HG02642 (cell line): ENCODE measurements at regions not wholly inside any gene's neighbourhood (a gene's known extent, or its start where the extent isn't known, plus 50 kb on each side); places are given as distances from the start of the nearest gene placed in this dataset.
"Not testable (repeated sequence)": the region's sequence is repeated elsewhere in the genome, so short reads cannot be mapped to it uniquely, and the experiment has no call there.

Experiments
- ATAC-seq: cut with Tn5 transposase; IDR thresholded peaks from one replicate; pipeline ENCODE4 v1.9.1; 2021; ENCODE audit warnings: mild to moderate bottlenecking; ENCODE audit not compliant: unreplicated experiment, poor library complexity

DNA sequence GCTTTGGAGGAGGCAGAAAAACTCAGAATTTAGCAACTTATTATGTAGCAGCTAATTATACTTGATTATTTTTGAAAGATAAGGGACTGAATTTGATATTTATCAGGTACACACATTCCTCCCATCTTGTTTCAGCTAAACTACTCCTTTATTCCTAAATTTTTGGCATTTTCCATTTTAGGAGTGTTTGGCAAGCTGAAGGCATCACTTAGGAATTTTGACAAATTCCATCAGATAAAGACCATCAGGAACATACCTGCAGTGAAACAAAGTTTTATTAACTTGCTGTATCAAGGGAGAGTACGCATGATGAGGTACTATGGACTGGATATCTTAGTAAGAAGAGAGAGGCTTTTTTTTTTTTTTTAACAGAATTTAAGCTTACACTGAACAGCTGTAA is 1092.2 kb downstream of the PLA2G4A start:
- no peak for ATAC-seq

DNA sequence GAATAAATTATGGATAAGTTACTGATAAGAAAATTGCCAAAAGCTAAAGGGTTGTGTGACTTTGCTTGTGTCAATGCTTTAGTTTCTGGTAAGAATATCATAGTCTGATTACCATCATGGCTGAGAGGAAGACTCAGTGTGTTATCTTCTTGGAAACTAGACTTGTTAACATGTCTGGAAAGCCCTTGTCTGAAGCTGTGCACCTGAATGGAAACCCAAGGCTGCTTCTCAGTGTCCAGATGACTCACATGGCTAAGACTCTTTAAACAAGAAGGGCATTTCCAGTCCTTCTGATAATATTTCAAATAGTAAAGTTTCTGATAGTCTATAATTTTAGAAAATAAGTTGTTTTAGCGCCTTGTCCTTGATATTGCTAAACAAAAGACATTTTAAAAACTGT is 1092.7 kb downstream of the PLA2G4A start:
- ATAC-seq: no peak

DNA sequence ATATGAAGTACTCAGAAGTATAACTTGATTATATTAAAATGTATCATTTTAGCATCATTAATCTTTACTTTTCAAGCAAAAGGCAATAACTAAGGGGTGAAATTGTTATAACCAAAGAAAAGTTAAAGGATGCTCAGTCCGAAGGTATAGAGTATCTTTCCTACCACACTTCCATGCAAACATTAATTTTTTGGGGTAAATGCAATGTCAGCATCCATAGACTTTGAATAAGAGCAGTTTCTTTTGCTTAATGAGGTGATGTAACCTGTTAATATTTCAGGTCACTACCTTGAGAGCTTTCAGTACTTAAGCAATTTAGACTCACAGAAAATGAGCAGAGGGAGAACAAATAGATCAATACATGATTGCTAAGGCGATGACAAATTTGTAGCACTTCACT is 1093.5 kb downstream of the PLA2G4A start:
- no peak for ATAC-seq

DNA sequence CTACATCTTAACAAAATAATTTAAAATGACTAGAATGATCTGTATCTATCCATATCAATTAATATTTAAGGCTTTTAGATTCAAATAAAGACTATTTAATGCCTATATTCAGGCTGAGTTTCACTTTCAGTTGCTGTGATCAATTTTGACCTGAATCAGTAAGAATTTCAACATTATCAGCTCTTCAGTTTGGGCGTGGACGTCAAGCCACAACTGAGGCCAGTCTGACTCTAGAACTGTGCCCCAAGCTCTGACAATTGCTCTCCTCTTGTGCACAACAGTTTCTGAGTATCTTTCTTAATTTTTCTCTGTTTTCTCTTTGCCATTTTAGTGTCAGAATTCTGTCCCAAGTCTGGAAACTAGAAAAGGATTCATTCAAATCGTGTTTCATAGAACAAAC is 1095.5 kb downstream of the PLA2G4A start:
- no peak for ATAC-seq

DNA sequence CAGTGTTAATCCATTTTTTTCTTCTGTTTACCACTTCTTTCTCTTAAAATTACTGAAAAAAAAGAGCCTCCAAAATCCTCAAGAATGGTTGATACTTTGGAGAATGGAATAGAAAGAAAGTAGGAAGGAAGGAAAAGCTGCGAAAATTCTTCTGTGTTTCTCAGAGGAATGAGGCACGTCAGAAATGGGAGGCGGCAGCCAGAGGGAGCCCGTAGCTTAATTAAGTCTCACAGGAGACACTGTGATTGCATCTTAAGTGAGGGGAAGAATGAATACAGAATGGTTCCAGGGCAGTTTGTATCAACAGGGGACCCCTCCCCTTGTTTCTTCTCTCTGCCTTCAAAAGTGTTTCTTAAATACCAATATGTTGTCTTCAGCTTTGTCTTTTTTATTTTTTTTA is 1099.5 kb downstream of the PLA2G4A start:
- peak; percentile 51 for ATAC-seq

DNA sequence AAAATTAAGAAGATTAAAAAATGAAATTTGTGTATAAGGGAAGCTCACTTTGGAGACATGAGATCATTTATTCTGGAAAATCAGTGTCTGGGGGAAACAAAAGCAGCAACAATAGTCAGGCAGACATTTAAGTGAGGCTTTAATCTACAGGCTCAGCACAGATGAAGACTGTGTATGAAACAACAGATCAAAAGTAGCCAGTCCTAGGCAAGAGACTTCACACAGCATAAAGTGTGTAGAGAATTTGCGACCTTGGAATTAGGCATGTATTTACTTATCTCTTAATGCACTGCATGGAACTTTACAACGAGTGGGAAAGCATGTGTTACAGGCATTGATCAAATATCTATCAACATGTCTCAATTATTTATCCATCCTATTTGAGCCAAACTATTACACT is 1099.9 kb downstream of the PLA2G4A start:
- no peak for ATAC-seq

DNA sequence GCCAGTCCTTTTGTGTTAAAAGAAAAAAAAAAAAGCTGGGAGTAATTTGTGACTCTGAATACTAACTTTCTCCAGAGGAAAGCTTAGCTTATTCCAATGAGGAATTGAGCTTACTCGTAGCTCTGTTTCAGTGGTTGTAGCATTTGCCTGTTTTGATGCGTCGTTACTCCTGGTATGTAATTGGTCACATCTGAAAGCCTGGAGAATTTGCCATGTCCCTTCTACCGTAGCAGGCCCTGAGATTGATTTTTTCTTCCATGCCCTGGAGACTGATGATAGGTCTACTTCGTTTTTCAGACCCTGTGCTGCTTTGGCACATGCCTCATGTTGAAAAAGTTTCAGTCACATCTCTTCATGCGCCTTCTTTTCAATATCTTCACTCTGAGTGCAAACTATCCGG is 1103.0 kb downstream of the PLA2G4A start:
- ATAC-seq: no peak

DNA sequence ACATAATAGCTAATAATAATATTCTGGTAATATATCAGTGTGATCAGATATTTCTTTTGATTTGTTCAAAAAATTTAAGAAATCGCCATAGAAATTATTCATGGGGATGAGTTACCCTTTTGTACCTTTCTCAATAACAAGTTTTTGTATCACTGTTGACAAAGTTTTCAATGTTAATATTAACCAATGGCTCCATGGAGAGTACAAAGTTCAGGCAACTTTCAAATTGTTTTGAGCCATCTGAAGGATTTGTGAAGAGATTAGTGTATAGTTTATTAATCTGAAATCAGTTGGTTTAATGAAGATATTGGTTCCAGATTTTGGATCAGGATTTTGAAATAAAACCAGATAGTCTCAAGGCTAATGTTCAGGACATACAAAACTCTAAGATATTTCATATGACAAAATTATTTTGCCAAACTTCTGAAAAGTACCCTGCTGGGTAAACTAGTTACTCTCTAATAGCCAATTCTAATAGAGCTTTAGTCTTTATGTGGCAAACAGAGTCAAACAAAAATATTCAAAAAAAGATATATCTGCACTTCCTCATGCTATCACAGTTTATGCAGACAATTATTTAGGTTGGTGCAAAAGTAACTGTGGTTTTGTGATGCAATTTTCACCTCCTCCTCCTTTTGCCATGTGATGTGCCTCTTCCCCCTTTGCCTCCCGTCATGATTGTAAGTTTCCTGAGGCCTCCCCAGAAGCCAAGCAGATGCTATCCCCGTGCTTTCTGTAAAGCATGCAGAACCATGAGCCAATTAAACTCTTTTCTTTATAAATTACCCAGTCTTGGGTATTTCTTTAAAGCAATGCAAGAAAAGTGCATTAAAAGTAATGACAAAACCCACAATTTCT is 1105.0 kb downstream of the PLA2G4A start:
- ATAC-seq: no peak

DNA sequence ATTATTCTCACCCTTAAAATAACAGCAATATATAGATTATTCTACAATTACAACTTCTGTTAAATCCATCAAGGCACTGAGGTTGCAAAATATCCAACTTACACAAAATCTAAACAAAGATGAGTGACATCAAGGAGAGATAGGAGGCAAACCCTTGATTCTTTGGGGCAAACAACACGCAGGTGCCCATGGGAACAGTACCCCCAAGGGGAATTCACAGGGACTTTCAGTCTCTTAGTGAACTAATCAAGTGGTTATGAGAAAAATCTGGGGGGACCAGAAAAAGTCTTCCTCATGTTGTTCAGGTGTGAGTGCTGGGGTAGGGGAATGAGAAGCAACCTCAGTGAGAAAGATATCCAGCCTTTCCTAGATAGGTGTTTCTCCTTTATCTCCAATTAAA is 1107.9 kb downstream of the PLA2G4A start:
- no peak for ATAC-seq

DNA sequence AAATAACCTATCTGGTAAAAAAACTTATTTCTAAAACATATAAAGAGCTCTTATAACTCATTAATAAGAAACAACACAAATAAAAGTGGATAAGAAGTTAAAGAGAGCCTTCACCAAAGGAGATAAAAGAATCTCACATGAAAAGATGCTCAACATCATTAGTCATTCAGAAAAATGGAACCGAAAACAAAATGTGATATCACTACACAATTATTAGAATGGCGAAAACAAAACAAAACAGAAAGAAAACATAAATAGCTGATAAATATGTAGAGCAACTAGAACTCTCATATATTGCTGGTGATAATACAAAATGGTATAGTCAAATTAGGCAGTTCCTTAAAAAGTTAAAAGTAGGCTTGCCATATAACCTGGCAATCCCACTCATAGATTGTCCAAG is 1109.3 kb downstream of the PLA2G4A start:
- no peak for ATAC-seq

DNA sequence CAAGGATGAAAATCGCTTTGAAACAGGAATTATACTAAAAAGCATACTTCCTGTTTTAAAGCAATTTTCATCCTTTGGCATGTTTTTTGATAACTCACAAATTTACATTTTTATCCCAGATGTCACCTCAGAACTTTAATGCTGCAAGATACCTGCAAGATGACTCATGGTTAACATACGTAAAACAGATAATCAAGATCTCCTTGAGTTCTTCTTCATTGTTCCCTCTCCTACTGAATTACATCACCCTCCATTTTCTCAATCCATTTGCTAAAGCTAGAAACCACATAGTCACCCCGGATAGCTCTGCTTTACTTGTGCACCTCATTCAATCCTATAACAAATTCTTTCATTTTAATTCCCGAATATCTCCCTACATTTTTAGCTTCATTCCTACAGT is 1114.2 kb downstream of the PLA2G4A start:
- ATAC-seq: no peak

DNA sequence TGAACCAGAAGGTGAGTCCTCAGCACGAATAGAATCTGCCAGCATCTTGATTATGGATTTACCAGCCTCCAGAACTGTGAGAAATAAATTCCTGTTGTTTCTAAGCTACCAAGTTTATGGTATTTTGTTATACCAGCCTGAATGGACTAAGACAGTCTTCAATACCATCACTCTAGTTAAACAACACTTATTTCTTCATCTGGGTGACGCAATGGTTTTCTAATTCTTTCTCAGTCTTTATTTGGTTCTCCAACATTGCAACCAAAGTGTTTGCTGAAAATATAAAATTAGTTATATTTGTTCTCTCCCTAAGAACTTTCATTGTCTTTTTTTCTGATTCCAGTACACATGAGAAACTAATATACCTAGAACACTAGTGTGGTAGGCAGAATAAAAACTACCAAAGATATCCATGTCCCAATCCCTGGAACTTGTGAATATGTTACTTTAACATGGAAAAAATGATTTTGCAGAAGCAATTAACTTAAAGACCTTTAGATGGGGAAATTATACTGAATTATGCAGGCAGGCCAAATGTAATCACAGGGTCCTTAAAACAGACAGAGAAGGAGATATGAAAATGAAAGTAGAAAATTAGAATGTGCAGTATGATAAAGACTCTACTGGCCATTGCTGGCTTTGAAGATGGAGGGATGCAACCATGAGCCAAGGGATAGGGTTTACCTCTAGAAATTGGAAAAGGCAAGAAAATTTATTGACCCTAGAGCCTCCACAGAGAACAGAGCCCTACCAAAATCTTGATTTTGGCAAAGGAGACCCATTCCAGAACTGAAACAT is 1115.1 kb downstream of the PLA2G4A start:
- no peak for ATAC-seq

DNA sequence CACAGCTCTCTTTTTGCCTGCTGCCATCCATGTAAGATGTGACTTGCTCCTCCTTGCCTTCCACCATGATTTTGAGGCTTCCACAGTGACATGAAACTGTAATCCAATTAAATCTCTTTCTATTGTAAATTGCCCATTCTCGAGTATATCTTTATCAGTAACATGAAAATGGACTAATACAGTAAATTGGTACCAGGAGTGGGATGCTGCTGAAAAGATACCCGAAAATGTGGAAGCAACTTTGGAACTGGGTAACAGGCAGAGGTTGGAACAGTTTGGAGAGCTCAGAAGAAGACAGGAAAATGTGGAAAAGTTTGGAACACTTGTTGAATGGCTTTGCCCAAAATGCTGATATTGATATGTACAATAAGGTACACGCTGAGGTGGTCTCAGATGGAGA is 1117.9 kb downstream of the PLA2G4A start:
- ATAC-seq: not testable (repeated sequence)

DNA sequence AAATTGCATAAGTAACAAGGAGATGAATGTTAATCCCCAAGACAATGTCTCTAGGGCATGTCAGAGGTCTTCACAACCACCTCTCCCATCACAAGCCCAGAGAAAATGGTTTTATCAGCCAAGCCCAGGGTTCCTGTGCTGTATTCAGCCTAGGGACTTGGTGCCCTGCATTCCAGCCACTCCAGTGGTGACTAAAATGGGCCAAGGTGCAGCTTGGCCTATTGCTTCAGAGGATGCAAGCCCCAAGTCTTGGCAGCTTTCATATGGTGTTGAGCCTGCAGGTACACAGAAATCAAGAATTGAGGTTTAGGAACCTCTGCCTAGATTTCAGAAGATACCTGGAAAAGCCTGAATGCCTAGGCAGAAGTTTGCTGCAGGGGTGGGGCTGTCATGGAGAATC is 1118.6 kb downstream of the PLA2G4A start:
- ATAC-seq: no peak

DNA sequence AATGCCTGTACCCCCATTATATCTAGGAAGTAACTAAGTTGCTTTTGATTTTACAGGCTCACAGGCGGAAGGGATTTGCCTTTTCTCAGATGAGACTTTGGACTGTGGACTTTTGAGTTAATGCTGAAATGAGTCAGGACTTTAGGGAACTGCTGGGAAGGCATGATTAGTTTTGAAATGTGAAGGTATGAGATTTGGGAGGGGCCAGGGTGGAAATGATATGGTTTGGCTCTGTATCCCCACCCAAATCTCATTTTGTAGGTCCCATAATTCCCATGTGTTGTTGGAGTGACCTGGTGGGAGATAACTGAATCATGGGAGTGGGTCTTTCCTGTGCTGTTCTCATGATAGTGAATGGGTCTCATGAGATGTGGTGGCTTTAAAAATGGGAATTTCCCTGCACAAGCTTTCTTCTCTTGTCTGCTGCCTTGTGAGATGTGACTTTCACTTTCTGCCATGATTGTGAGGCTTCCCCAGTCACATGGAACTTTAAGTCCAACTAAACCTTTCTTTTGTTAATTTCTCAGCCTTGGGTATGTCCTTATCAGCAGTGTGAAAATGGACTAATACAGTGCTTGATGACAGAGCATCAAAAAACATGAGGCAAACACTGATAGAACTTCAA is 1119.5 kb downstream of the PLA2G4A start:
- no peak for ATAC-seq

DNA sequence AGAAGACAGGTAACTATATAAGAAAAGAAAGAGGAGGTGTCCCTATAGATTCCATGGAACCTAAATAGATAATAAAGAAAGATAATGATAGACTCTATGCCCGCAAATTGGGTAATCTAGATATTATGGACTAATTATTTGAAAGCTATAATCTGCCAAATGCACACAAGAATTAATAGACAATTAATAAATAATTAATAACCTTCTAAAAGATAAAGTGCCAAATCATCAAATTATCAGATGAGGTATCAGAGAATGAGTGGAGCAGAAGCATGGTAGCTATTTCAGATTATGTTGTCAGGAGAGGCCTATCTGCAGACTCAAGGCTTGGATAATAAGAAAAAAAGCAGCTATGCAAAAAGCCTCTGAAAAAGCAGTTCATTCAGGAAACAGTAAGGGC is 1120.8 kb downstream of the PLA2G4A start:
- no peak for ATAC-seq

DNA sequence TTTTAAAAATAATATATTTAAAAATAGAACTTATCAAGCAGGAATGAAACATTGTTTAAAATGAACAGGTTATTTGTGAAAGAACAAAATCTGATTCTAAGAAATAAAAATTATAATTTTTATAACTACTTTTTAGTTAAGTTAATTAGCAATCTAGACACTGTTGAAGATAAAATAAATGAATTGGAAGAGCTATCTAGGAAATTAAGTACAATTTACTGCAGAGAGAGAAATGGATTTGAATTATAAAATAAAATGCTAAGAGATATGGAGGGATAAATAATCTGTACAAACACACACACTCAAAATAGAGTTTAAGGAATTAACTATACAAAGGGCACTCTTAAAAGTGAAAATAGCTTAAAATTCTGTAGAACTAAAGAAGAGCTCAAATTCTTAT is 1123.1 kb downstream of the PLA2G4A start:
- ATAC-seq: no peak

DNA sequence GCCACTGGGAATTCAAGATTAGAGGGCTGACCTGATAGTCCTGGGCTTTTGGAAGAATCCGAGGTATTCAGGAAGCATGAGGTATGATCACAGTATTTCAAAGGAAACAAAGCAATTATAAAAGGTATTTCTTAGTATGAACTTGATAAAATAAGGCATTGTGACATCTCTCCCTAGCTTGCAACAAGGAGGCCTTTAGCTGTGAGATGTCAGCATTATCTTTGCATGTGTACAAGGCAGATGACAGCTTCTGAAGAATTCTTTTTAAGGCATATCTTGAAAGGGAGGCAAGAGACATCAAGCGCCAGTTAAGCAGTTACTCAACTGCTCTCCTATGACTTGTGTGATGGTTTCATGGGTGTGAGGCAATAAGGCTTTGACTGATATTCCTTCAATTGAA is 1123.7 kb downstream of the PLA2G4A start:
- no peak for ATAC-seq

DNA sequence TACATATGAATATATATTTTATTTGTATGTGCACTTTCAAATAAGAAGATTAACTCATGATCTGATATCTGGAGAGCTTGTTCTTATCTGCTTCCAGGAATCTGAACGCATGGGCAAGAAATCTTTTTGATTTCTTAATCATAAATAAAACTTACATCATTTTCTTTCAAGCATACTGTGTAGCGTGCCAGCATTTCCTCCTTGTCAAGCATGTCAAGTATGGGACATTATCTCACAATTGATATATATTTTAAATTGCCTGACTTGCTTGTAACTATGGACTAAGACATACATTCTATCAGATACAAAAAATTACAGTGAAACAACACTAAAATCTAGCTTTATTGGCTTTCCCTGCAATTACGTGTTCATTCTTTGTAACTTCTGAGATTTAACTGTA is 1128.2 kb downstream of the PLA2G4A start:
- no peak for ATAC-seq

DNA sequence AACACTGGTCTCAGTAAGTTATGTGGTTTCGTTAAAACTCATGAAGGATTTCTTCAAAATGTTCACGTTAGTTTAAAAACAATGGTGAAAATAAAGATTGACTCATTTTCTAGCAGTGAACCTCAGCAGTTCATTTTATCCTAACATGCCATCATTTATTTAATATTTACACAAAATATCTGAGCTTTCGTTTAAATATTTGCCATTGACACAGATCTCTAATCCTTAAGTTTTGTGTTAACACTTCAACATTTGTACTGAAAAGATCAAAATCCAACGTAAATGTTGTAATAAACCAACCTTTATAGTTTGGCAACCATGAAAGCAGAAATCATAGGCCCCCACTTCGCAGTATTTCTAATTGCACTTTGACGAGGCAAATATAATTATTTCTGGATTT is 1129.5 kb downstream of the PLA2G4A start:
- ATAC-seq: no peak

DNA sequence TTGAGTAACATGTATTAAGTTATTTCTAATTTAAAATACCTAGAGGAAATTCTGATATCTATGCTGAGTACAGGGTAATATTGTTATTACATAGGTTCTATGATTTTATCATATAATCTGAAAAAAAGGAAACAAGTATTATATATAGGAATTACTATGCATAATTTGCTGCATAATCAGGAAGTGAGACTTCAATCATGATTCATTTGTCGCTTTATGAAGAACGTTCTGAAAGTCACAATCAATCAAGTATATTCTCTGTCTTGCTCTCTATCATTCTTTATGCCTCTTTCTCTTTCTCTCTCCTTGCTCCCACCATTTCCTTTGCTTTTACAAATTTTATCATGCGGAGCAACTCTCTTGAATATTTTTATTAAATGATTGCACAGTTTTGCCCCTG is 1130.3 kb downstream of the PLA2G4A start:
- no peak for ATAC-seq
